Muscle of leg (tissue), 3 donors: ENCODE measurements at regions not wholly inside any gene's neighbourhood (a gene's known extent, or its start where the extent isn't known, plus 50 kb on each side); places are given as distances from the start of the nearest gene placed in this dataset.

Experiments used
- DNase-seq: peaks from one replicate; pipeline ENCODE4 v3.0.0; 2013
- H3K27ac ChIP-seq: one replicate; pipeline ENCODE4 v1.5.1; 2013; ENCODE audit warnings: mild to moderate bottlenecking, low read length, control low read depth
- H3K27me3 ChIP-seq: one replicate; pipeline ENCODE4 v1.6.1; 2013; ENCODE audit warnings: low read length; ENCODE audit not compliant: control insufficient read depth, insufficient read depth
- H3K36me3 ChIP-seq: one replicate; pipeline ENCODE4 v1.6.1; 2013; ENCODE audit warnings: low read length; ENCODE audit not compliant: control insufficient read depth, insufficient read depth
- H3K4me1 ChIP-seq: one replicate; pipeline ENCODE4 v1.6.1; 2013; ENCODE audit warnings: low read length; ENCODE audit not compliant: control insufficient read depth, insufficient read depth
- H3K4me3 ChIP-seq: one replicate; pipeline ENCODE4 v1.5.1; 2013; ENCODE audit warnings: low read length, control low read depth
- H3K9me3 ChIP-seq: replicated peaks from 2 replicates; pipeline ENCODE4 v1.6.1; 2013; ENCODE audit warnings: low read depth, low read length; ENCODE audit not compliant: control insufficient read depth
- WGBS: methylation state at CpG from one replicate; pipeline ENCODE4 v1.1.5; 2013; ENCODE audit warnings: missing lambda C conversion rate; ENCODE audit not compliant: insufficient coverage; 5-methylcytosine and 5-hydroxymethylcytosine counted together

DNA sequence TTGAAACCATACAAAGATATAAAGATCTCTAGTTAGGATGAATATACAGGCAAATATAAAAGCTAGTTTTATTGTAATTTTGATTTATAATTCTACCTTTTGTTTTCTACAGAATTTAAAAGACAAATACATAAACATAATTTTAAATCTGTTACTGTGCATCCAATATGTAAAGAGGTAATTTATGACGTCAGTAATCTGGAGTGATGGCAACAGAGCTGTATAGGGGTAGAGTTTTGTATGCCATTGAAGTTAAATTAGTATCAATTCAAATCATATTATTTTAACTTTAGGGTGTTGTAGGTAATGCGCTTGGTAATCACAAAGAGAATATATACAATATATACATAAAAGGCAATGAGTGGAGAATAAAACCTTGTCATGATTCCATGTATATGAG, 183.7 kb upstream of the ARHGAP24 start:
- H3K27me3 ChIP-seq = no peaks in the 10 kb centered on the region
- H3K4me3 ChIP-seq = no peak overlapping the region
- WGBS = no CpG with 5 or more reads among the region's 2 CpGs
- H3K36me3 ChIP-seq = no peaks in the 10 kb centered on the region
- DNase-seq = no peak
- no peak overlapping the region for H3K27ac ChIP-seq
- peaks cover 12% of the 10 kb centered on the region for H3K9me3 ChIP-seq
- no peaks in the 10 kb centered on the region for H3K4me1 ChIP-seq

DNA sequence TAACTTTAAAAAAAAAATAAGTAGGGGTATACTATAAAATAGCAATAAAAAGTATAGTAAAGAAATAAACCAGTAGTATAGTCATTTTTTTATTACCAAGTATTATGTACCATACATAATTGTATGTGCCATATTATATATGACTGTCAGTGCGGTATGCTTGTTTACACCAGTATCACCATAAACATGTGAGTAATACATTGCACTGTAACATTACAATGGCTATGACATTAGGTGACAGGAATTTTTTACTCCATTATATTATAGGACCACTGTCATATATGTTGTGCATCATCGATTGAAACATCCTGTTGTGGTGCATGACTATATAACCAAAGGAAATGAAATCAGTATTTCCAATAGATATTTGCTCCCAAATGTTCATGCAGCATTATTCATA, 176.9 kb upstream of the ARHGAP24 start:
- no CpG with 5 or more reads among the region's 2 CpGs for WGBS
- no peaks in the 10 kb centered on the region for H3K36me3 ChIP-seq
- no peak overlapping the region for H3K4me3 ChIP-seq
- H3K9me3 ChIP-seq = no peaks in the 10 kb centered on the region
- H3K27me3 ChIP-seq = no peaks in the 10 kb centered on the region
- DNase-seq = no peak
- no peak overlapping the region for H3K27ac ChIP-seq
- H3K4me1 ChIP-seq = no peaks in the 10 kb centered on the region

DNA sequence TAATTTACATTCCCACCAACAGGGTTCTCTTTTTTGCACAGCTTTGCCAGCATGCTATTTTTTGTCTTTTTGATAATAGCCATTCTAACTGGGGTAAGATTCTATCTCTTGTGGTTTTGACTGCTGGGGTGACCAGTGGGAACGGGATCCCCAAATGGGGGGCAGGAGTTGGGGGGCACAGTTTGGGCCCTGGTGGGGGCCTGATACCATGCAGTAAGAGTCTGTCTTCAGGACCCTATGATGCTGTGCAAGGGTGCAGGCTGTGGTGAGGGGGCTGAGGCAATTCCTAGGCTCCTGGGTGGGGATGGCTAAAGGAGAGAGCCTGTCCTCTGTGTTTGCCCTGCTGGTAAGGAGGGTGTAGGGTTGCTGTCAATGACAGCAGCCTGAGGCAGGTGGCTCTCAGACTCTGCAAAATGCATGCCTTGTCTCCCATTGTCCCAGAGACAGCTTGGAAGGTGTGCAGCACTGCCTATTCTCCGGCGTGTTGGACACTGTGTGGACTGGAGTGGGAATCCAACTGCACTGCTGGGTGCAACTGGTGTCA, 172.7 kb upstream of the ARHGAP24 start:
- Histone ChIP-seq H3K27me3 (no peaks in the 10 kb centered on the region), H3K36me3 (no peaks in the 10 kb centered on the region), H3K4me3 (no peak overlapping the region), H3K9me3 (no peaks in the 10 kb centered on the region), H3K4me1 (no peaks in the 10 kb centered on the region), H3K27ac (no peak overlapping the region)
- 100% methylated on average over 2 of the region's 3 CpGs for WGBS
- DNase-seq = no peak

DNA sequence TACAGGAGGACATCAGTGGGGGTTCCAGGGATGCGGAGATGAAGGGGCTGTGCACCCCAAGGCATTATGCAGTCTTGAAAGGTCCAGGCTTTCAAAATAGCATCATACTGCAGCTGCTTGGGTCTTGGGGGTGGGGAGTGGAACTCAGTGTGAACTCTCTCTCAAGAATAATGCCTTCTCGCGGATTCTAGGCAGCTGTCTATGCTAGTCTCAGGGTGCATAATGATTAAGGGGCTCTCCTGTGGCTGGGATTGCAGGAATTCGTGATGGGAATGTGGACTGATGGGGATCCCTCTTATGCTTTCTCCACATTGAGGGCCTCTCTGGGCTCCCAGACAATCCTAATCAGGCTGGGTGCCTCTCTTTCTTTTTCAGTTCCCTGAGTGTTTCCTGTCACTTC, 172.2 kb upstream of the ARHGAP24 start:
- H3K9me3 ChIP-seq = no peaks in the 10 kb centered on the region
- H3K27ac ChIP-seq = no peak overlapping the region
- no peaks in the 10 kb centered on the region for H3K27me3 ChIP-seq
- H3K4me3 ChIP-seq = no peak overlapping the region
- no peaks in the 10 kb centered on the region for H3K36me3 ChIP-seq
- DNase-seq = no peak
- no peaks in the 10 kb centered on the region for H3K4me1 ChIP-seq
- WGBS = 64% methylated on average over 2 of the region's 4 CpGs

DNA sequence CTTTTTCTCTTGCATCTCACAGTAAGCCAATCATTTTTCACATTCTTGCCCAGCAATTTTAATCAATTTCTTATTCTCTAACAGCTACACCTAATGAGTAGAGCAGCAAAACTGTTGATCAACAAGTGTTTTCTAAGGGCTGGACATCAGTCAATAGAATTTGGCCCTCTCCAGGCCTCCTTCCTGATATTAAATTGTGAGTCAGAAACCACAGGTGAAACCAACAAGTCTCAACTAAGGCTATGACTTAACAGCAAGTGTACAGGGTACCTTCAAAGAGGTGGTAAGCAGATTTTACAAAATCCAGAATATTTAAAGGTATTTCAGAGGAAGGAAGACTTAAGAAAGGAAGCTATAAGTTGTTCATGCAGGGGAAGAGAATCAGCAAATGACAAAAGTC, 156.5 kb upstream of the ARHGAP24 start:
- Histone ChIP-seq H3K4me3 (no peak overlapping the region), H3K9me3 (peaks cover 16% of the 10 kb centered on the region), H3K4me1 (no peaks in the 10 kb centered on the region), H3K27me3 (no peaks in the 10 kb centered on the region), H3K36me3 (no peaks in the 10 kb centered on the region), H3K27ac (no peak overlapping the region)
- DNase-seq = no peak

DNA sequence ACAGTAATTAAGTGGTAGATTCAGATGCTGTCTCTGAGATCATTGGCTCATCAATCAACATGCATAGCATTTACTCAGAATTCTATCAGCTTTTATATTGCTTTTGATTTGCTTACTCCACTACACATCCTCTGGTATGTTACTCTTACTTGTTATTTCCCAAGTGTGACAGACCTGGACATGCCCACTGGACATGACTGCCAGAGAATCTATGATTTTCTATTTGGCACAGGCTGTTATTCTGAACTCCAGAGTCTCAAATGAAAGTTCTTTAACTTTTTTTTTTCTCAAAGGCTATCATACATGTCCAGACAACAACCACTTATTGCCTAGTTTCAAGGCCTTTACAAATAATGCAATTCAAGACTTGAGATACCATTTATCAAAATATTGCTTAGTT, 116.1 kb upstream of the ARHGAP24 start:
- no peaks in the 10 kb centered on the region for H3K4me1 ChIP-seq
- H3K4me3 ChIP-seq = no peak overlapping the region
- DNase-seq = peak; percentile 8
- H3K27ac ChIP-seq = no peak overlapping the region
- peaks cover 4% of the 10 kb centered on the region for H3K9me3 ChIP-seq
- no peaks in the 10 kb centered on the region for H3K27me3 ChIP-seq
- no peaks in the 10 kb centered on the region for H3K36me3 ChIP-seq

DNA sequence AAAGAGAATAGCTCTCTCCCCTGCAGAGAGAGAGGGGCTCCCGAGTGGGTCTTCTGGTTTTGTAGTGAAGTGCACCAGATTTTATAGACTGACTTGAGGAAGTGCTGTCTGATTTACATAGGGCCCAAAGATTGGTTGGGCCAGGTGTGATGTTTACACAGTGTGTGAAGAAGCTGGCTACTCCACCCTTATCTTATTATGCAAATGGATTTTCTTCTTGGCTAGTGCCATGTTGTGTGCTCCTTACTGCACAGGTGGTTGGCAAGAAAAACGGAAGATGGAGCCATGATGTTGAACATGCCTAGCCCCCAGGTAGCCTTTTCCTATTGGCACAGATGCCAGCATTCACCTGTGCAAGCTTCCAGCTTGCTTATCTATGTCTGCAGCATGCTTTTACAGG, 112.4 kb upstream of the ARHGAP24 start:
- no peak overlapping the region for H3K4me3 ChIP-seq
- H3K27ac ChIP-seq = no peak overlapping the region
- WGBS = 80% methylated on average over 2 of the region's 2 CpGs
- peaks cover 4% of the 10 kb centered on the region for H3K9me3 ChIP-seq
- no peaks in the 10 kb centered on the region for H3K4me1 ChIP-seq
- no peaks in the 10 kb centered on the region for H3K27me3 ChIP-seq
- no peak for DNase-seq
- H3K36me3 ChIP-seq = no peaks in the 10 kb centered on the region

DNA sequence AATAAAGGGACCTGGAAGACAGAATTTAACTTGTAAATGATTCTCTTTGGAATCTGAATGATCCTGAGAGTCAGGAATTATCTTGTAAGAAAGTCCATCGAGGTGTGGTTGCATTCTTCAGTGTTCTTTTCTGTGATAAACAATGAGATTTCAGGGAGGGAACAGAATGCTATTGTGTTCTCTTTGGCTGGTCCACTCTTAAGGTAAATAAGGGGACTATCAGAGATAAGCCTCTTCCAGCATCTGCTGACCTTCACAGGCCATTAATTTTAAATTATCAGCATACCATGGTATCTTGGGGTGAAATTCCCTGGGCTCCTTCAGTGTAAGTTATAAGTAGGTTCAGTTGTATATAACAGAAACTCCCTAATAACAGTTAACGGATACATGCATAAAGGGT, 107.1 kb upstream of the ARHGAP24 start:
- no peak for DNase-seq
- Histone ChIP-seq H3K4me3 (no peak overlapping the region), H3K27ac (no peak overlapping the region), H3K36me3 (no peaks in the 10 kb centered on the region), H3K4me1 (peaks cover 2% of the 10 kb centered on the region), H3K9me3 (no peaks in the 10 kb centered on the region), H3K27me3 (no peaks in the 10 kb centered on the region)
- no CpG with 5 or more reads among the region's 2 CpGs for WGBS

DNA sequence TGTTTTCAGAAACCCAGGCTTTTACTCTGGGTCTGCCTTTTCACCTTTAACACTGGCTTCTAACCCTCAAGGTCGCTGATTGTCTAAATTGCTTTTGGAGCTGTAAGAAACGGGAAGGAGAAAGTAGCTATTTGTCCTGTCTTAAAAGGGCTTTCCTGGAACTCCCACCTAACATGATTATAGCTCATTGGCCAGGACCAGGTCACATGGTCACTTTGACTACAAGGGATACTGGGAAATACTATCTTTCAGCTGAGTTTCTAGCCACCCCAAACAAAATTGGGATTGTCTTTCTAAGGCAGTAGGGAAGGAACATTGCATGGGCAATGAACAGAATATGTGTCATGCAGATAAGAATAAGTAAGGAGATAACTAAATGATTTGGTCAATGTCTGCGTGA, 106.7 kb upstream of the ARHGAP24 start:
- Histone ChIP-seq H3K27me3 (no peaks in the 10 kb centered on the region), H3K9me3 (no peaks in the 10 kb centered on the region), H3K36me3 (no peaks in the 10 kb centered on the region), H3K27ac (no peak overlapping the region), H3K4me1 (peaks cover 3% of the 10 kb centered on the region), H3K4me3 (no peak overlapping the region)
- no peak for DNase-seq
- no CpG with 5 or more reads among the region's 3 CpGs for WGBS

DNA sequence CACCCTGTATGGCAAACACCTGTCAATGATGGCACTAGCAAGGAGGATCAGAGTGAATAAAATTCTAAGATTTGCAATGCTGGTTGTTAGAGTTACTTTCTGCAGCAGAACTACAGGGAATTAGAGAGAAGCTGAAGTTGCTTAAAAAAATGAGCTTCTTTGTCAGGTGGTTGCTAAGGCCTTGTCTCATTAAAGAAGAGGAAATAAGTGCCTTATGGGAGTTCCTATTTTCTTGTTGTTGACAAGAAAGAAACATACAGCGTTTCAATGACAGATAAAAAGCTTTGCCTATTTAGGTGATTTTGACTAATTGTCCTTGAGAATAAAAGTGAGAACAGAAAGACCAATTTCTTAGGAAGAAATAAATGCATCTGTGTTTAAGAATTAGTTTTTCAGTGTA, 106.0 kb upstream of the ARHGAP24 start:
- Histone ChIP-seq H3K9me3 (no peaks in the 10 kb centered on the region), H3K27ac (no peak overlapping the region), H3K4me3 (no peak overlapping the region), H3K27me3 (no peaks in the 10 kb centered on the region), H3K4me1 (peaks cover 3% of the 10 kb centered on the region), H3K36me3 (no peaks in the 10 kb centered on the region)
- 60% methylated on average over 1 of the region's 1 CpG for WGBS
- peak; percentile 36 for DNase-seq

DNA sequence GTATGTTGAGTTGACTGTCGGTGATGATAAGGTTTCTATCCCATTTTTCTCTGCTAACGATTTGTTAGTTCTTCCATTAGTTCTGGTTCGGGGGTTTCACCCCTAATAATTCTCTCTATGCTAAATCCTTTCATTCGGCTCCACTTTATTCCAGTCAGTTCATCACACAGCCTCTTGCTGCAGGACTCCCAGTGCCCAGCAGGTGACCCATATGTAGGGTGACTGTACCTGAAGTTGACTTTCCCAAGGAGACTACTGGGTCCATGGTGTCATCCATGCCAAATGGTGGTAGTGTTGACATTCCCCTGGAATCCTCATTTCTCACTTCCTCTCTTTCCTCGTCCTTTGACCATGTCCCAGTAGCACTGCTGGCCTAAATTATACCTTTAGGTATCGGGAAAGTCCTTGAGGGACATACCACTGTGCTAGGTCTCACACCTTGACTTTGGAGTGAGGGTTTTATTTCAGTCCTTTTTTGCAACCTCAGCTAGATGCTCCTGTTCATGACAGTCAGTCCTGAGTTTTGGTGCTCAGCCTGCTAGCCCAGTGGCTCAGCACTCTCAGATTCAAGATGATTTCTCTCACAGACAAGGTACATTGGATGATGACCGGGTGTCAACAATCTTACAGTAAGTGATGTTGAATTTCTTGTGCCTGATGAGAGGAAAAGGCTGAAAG, 105.1 kb upstream of the ARHGAP24 start:
- no peak for DNase-seq
- WGBS = 90% methylated on average over 2 of the region's 7 CpGs
- H3K4me1 ChIP-seq = peaks cover 3% of the 10 kb centered on the region

More for the DNA sequence above, 105.1 kb upstream of the ARHGAP24 start:
- H3K4me3 ChIP-seq = no peak overlapping the region
- H3K9me3 ChIP-seq = no peaks in the 10 kb centered on the region
- no peak overlapping the region for H3K27ac ChIP-seq
- H3K36me3 ChIP-seq = no peaks in the 10 kb centered on the region
- H3K27me3 ChIP-seq = no peaks in the 10 kb centered on the region
